Hematopoietic multipotent progenitor cell treated with erythropoietin and hydrocortisone succinate and interleukin-3 and kit ligand, for 17 days (in vitro differentiated cells): ENCODE measurements at regions not wholly inside any gene's neighbourhood (a gene's known extent, or its start where the extent isn't known, plus 50 kb on each side); places are given as distances from the start of the nearest gene placed in this dataset.
"Not testable (repeated sequence)": the region's sequence is repeated elsewhere in the genome, so short reads cannot be mapped to it uniquely, and the experiment has no call there.

Experiments used
- DNase-seq: peaks from one replicate; pipeline ENCODE4 v3.0.0-alpha.2; 2015; ENCODE audit warnings: low spot score

- DNase-seq, result not testable (repeated sequence)
These were observed 914.0 kb upstream of the CRIM1 start for GRCh38 chr2:35441575-35441974.

DNA sequence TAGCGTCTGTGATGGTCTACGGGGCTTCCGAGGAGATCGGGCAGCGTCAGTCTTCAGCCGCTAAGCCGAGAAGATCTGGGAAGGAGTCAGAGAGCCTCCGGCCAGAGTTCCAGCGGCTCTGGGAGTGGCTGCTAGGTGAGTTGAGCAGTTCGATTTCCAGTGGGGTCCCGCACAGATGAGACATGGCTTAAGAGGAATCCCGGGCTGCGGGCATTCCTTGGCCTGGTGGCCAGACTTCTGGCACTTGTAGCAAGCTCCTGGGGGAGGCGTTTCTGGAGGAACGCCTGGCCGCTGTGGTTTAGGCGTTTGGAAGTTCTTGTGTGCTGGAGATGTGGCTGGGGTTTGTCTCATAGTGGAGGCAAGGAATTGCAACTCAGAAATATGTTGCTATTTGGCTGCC lies 915.3 kb upstream of the CRIM1 start:
- not testable (repeated sequence) for DNase-seq

- not testable (repeated sequence) for DNase-seq
These were observed 918.7 kb upstream of the CRIM1 start for GRCh38 chr2:35436893-35437292.

- no peak for DNase-seq
These were observed 927.0 kb upstream of the CRIM1 start for GRCh38 chr2:35428548-35428947.

- no peak for DNase-seq
These were observed 934.1 kb upstream of the CRIM1 start for GRCh38 chr2:35421485-35421884.

DNA sequence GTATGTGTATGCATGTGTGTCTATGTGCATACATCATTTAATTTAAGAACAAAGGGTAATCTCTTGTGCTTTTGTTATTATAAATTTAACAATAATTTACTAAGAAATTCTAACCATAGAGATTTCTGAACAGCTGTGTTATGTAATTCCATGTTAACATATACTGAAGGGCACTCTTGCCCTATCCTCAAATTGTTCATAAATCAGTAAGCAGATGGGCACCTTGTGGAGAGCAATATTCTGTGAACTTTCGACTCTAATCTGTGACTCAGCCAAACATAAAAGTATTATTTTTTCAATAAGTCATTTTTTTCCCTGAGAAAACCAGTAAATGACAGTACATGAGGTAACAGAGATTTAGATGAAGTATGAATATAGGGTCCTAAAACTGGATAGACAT lies 938.3 kb upstream of the CRIM1 start:
- DNase-seq, result no peak

- DNase-seq, result no peak
These were observed 939.0 kb upstream of the CRIM1 start for GRCh38 chr2:35416391-35417140.

- DNase-seq, result no peak
These were observed 939.6 kb upstream of the CRIM1 start for GRCh38 chr2:35415942-35416341.

- DNase-seq, result no peak
These were observed 940.3 kb upstream of the CRIM1 start for GRCh38 chr2:35415282-35415681.

- DNase-seq, result peak; percentile 15
These were observed 945.0 kb upstream of the CRIM1 start for GRCh38 chr2:35410431-35411061.

- DNase-seq, result no peak
These were observed 945.8 kb upstream of the CRIM1 start for GRCh38 chr2:35409762-35410161.

GRCh38 chr2:35408320-35408719 lies 947.3 kb upstream of the CRIM1 start:
- DNase-seq, result no peak

DNA sequence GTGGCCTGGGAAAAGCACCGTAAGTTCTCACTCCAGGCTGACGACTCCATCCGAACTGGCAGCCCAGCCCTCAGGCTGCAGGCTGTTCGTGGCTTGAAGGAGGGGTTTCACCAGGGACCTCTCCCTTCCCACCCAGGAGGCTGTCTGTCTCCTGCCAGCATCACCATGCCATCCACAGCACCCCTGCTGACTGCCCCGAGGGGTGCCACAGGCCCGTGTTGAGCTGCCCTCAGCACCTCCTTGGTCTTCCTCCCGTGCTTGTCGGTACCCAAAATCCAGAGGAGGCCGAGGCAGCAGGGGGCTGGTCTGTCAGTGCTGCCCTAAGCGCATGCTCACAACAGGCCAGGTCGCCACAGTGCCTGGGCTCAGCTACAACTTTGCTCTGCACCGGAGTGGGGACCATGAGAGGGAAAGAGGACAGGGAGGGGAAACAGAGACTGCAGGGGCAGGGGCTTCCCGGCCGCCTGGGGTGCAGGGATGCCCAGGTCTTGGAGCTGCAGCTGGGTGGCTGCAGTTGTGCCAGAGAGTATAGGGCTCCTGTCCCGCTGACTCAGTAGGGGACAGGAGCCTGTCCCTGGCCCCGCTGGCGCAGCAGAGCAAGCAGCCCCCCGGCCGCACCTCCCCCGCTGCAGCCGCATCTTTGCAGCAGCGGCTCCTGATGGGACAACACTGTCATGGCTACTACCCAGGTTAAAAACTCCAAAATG lies 963.7 kb upstream of the CRIM1 start:
- DNase-seq, result no peak

DNA sequence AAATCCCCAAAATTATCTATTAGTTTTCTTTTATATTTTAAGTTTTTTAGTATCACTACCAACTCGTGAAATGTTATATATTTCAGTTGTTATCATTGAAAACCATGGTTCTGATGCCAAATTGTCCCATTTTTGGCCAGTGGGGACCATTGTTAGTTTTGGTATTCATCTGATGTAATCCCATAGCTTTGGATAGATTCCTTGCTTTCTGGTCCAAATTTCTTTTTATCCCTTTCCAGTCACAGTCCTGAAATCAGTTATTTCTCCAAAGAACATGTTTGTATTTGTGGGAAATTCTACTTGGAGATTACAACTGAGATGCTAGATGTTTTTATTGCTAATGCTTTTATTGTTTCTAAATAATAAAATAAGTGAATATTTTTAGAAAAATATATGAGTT lies 976.8 kb upstream of the CRIM1 start:
- no peak for DNase-seq

DNA sequence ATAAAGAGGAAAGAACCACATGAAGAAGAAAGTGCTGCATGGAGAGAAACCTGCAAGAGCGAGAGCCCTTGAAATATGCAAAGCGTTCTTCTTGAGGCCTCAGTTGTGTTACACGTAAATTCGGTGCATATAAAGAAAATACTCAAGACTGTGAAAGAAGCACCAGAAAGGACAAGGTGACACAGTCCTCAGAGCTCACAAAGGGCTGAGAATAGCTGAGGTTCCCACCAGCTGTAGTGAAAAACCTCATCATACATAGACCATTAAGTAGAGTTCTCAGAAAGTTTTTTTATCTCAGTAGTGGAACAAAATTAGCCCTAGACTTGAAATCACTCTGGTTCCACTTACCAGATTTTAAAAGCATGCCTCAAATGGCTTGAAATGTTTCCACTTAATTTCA lies 980.7 kb upstream of the CRIM1 start:
- DNase-seq, result no peak

DNA sequence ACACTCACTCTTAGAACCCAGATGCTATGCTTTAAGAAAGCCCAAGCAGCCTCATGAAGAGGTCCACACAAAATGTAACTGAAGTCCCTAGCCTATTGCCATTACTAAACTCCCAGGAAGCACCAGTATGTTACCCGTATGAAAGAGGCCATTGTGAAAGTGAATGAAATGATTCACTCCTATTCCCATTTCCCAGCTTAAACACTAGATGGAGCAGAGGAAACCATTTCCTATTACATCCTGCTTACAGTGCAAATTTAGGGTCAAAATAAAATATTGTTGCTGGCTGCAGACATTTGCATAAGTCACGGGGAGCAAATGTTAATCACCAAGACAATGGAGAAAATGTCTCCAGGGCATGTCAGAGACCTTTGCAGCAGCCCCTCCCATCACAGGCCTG lies 989.7 kb upstream of the CRIM1 start:
- no peak for DNase-seq

DNA sequence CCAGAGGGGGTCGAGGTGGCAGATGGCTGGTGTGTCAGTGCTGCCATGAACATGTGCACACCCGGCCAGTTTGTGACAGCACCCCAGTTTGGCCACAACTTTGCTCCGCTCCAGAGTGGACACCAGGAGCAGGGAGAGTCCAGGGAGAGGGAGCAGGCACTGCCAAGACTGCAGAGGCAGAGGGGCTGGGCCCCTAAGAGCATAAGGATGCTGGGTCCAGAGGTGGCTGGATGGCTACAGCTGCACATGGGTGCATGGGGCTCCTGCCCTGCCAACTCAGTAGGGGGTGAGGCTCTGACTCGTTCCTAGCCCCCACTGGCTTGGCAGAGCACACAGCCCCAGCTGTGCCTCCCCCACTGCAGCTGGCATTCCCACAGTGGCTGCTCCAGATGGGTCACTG lies 999.2 kb upstream of the CRIM1 start:
- DNase-seq, result no peak

GRCh38 chr2:35355056-35355455 lies 1000.5 kb upstream of the CRIM1 start:
- DNase-seq, result no peak

- no peak for DNase-seq
These were observed 1008.0 kb upstream of the CRIM1 start for GRCh38 chr2:35347561-35347960.

- no peak for DNase-seq
These were observed 1012.4 kb upstream of the CRIM1 start for GRCh38 chr2:35343135-35343534.

- no peak for DNase-seq
These were observed 1016.4 kb upstream of the CRIM1 start for GRCh38 chr2:35339211-35339610.

- no peak for DNase-seq
These were observed 1017.7 kb upstream of the CRIM1 start for GRCh38 chr2:35337922-35338321.

DNA sequence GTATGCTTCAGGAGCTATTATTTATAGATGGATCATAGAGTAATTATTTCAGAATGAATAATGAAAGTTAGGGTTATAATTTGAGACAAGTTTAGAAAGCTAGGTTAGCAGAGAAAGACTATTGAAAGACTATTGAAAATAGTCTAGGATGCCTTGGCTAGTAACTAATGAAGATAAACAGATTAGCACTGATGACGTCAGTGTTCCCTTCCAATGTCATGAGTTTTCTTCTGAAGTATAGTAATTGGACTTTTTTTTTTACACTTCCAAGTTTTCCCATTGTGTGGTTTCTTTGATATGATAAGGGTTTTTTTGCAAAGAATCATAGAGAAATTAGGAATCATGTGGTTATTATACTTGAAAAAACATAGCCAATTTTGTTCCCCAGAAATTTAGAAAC lies 1041.5 kb upstream of the CRIM1 start:
- DNase-seq, result no peak
